Lower leg skin (tissue), 4 donors: ENCODE measurements at regions not wholly inside any gene's neighbourhood (a gene's known extent, or its start where the extent isn't known, plus 50 kb on each side); places are given as distances from the start of the nearest gene placed in this dataset.

ENCODE experiments used
- DNase-seq, 2 donors: peaks; one replicate each; pipeline ENCODE4 v3.0.0-alpha.2; 2019; ENCODE audit warnings: low spot score in 2 of 2
- H3K4me3 ChIP-seq: fragments of 200-600 bp; sonication (generic); 2 replicates; pipeline ENCODE4 v1.5.1; 2017; ENCODE audit warnings: mild to moderate bottlenecking, low read depth; ENCODE audit not compliant: poor library complexity, severe bottlenecking
- CTCF ChIP-seq, 3 donors: fragments of 450-650 bp; IDR thresholded peaks; one replicate each; pipeline ENCODE4 v1.5.1; 2016; ENCODE audit warnings: antibody characterized with exemption in 3 of 3, mild to moderate bottlenecking in 3 of 3, moderate library complexity in 2 of 3
- POLR2A ChIP-seq, 2 donors: fragments of 450-650 bp; IDR thresholded peaks; one replicate each; pipeline ENCODE4 v1.6.1; 2016 to 2017; ENCODE audit warnings: antibody characterized with exemption in 2 of 2, mild to moderate bottlenecking in 1 of 2, moderate library complexity in 1 of 2
- WGBS, 2 donors: methylation state at CpG; one replicate each; pipeline ENCODE4 v1.1.5; 2018; 5-methylcytosine and 5-hydroxymethylcytosine counted together
- intact Hi-C: fragments of 100-400 bp; cut with DNase I; formaldehyde crosslinking; loops from one replicate; pipeline ENCODE4 v1.15.0; 2023; ENCODE audit warnings: low total_unique reads

GRCh38 chr15:60138397-60138968 is 134.4 kb downstream of the FOXB1 start:
- 83 to 89% methylated on average over 3 of the region's 3 CpGs for WGBS, 2 donors
- intact Hi-C loops, result no loop called here
- no peak overlapping the region for H3K4me3 ChIP-seq
- no peak for DNase-seq
- no peak for TF ChIP-seq POLR2A (IDR thresholded peaks at IDR 0.05)
- no peak for TF ChIP-seq CTCF (IDR thresholded peaks at IDR 0.05)

- no peak overlapping the region for H3K4me3 ChIP-seq
- WGBS, 2 donors, result 59 to 64% methylated on average over 4 of the region's 4 CpGs
- intact Hi-C loops, result loop anchor here (10.0 kb wide), 1 partner anchor 1558 kb away; no protein-coding TSS in a partner anchor
- no peak for DNase-seq
- TF ChIP-seq POLR2A (IDR thresholded peaks at IDR 0.05), result no peak
- TF ChIP-seq CTCF (IDR thresholded peaks at IDR 0.05), result no peak
These were observed 148.3 kb downstream of the FOXB1 start for GRCh38 chr15:60152386-60152785.

GRCh38 chr15:60154764-60155325 is 150.7 kb downstream of the FOXB1 start:
- WGBS, 2 donors, result 40 to 52% methylated on average over 4 of the region's 4 CpGs
- H3K4me3 ChIP-seq, result no peak overlapping the region

GRCh38 chr15:60155661-60156060 is 151.6 kb downstream of the FOXB1 start:
- intact Hi-C loops, result loop anchor here (10.0 kb wide), 1 partner anchor 1561 kb away; no protein-coding TSS in a partner anchor
- no peak for DNase-seq
- no peak for TF ChIP-seq CTCF (IDR thresholded peaks at IDR 0.05)
- WGBS, 2 donors, result 35 to 37% methylated on average over 3 of the region's 3 CpGs
- no peak overlapping the region for H3K4me3 ChIP-seq

More at GRCh38 chr15:60154764-60155325, 150.7 kb downstream of the FOXB1 start:
- no peak for TF ChIP-seq POLR2A (IDR thresholded peaks at IDR 0.05)
- no peak for TF ChIP-seq CTCF (IDR thresholded peaks at IDR 0.05)
- intact Hi-C loops, result loop anchor here (10.0 kb wide), 1 partner anchor 1560 kb away; no protein-coding TSS in a partner anchor
- no peak for DNase-seq

GRCh38 chr15:60160909-60161308 is 156.8 kb downstream of the FOXB1 start:
- H3K4me3 ChIP-seq, result no peak overlapping the region
- WGBS, 2 donors, result 81 to 84% methylated on average over 5 of the region's 5 CpGs
- intact Hi-C loops, result no loop called here
- no peak for DNase-seq
- TF ChIP-seq POLR2A (IDR thresholded peaks at IDR 0.05), result no peak
- TF ChIP-seq CTCF (IDR thresholded peaks at IDR 0.05), result no peak

GRCh38 chr15:60161704-60162103 is 157.6 kb downstream of the FOXB1 start:
- TF ChIP-seq POLR2A (IDR thresholded peaks at IDR 0.05) (no peak), CTCF (IDR thresholded peaks at IDR 0.05) (no peak)
- no peak for DNase-seq
- WGBS, 2 donors, result 59 to 64% methylated on average over 3 of the region's 3 CpGs
- H3K4me3 ChIP-seq, result no peak overlapping the region
- intact Hi-C loops, result no loop called here
